ENCODE measurements at regions not wholly inside any gene's neighbourhood (a gene's known extent, or its start where the extent isn't known, plus 50 kb on each side); places are given as distances from the start of the nearest gene placed in this dataset.

DNA sequence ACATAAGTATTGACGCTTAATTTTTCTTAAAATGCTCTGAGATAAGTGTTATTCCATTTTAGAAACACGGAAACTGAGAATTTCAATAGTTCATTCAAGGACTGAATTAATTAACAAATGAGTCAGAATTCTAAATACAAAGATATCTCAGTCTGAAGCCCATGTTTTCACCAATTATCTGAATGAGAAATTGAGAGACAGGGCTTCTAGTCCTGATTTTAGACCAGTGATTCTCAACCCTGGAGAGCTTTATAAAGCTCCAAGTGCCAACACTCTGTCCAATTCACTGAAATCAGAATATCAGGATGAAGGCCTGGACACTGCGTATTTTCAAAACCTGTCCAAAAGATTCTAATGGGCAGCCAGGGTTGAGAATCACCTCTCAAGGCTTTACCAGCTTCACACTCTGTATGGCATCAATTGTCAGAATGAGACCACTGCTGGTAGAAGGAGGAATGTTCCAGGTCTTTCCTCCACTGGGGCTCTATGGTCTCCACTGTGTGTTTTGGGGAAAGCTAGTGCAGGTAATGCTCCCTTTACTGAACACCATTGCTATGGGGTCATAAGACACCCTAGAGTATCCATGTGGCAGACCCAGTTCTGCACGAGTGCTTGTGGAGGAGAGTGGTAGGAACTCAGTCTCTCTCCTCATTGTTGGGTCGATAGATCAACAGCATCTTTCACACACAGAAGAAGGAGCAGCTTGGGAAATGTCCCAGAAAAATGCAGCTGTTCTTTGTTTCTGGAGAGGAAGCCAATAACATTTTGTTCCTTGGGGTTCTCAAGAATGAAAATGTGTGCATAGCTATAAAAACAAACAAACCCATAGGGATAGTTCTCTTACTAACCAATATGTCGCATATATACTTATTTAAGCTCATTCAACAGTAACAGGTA lies 99.7 kb upstream of the OSMR start:
- no peak for DNase-seq (ENCODE audit: low read depth)
- TF ChIP-seq, protein P1, sequence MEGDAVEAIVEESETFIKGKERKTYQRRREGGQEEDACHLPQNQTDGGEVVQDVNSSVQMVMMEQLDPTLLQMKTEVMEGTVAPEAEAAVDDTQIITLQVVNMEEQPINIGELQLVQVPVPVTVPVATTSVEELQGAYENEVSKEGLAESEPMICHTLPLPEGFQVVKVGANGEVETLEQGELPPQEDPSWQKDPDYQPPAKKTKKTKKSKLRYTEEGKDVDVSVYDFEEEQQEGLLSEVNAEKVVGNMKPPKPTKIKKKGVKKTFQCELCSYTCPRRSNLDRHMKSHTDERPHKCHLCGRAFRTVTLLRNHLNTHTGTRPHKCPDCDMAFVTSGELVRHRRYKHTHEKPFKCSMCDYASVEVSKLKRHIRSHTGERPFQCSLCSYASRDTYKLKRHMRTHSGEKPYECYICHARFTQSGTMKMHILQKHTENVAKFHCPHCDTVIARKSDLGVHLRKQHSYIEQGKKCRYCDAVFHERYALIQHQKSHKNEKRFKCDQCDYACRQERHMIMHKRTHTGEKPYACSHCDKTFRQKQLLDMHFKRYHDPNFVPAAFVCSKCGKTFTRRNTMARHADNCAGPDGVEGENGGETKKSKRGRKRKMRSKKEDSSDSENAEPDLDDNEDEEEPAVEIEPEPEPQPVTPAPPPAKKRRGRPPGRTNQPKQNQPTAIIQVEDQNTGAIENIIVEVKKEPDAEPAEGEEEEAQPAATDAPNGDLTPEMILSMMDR (conservative IDR thresholded peaks at IDR 0.05; ENCODE audit: low read depth, low read length) = no peak
- no peak overlapping the region for H3K4me3 ChIP-seq (ENCODE audit: low read depth, low read length)

DNA sequence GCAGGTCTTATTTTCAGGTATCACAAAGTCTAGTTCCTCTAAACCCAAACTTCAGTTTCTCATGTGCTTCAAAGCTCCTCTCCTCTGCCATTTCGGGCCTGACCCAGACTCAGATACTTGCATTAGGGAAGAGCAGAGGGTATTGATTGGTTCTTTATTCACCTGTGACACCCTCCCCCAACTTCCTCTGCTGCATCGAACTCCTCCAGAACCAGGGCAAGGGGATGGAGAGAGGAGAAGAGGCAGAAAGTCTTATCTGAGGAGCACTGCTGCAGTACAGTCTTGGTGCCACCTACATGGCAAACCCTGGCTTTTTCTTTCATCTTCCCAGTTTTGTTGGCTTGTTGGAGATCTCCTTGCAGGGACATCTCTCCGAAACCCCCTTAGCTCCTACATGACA lies 96.0 kb upstream of the OSMR start:
- DNase-seq (ENCODE audit: low read depth) = no peak
- TF ChIP-seq, protein P1 (conservative IDR thresholded peaks at IDR 0.05; ENCODE audit: low read depth, low read length) = no peak
- H3K4me3 ChIP-seq (ENCODE audit: low read depth, low read length) = no peak overlapping the region

DNA sequence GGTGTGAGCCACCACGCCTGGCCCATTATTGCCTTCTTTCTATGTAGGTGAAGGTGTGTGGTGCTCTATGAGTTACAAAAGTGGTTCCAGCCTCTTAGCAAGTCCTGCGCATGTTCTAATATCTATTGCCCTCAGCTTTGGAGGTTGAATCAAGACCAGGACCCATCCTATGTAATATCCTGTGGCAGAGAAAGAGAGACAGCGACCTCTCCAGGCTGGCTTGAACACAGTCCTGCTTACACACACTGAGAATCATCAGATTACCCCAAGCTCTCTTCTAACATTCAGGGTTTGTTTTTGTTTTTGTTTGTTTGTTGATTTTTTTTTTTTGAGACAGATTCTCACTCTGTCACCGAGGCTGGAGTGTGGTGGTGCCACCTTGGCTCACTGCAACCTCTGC lies 94.7 kb upstream of the OSMR start:
- TF ChIP-seq, protein P1 (conservative IDR thresholded peaks at IDR 0.05; ENCODE audit: low read depth, low read length) = peak; percentile 19
- no peak overlapping the region for H3K4me3 ChIP-seq (ENCODE audit: low read depth, low read length)
- no peak for DNase-seq (ENCODE audit: low read depth)

DNA sequence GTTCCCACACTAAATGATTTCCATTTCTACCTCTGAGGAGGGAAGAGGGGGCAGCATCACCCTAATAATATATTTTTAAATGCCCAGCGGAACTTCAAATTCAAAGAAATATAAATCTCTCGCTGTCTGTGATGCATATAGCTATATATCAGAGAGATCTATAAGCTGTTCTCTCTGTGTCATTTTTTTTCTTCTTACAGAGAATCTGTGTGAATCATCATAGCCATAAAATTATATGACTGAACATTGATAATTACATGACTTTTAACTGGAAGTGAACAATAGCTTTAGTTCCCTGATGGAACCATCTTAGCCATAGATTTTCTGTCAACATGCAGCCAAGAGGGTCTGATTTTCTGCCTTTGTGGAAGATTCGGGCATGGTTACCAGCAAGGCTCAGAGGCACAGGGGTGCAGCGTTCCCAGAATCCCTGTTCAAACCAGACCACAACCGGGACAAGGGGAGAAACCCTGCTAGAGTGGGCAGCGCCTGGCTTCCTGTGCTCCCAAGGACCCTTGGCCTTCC lies 93.7 kb upstream of the OSMR start:
- H3K4me3 ChIP-seq (ENCODE audit: low read depth, low read length) = no peak overlapping the region
- DNase-seq (ENCODE audit: low read depth) = no peak
- TF ChIP-seq, protein P1 (conservative IDR thresholded peaks at IDR 0.05; ENCODE audit: low read depth, low read length) = no peak

DNA sequence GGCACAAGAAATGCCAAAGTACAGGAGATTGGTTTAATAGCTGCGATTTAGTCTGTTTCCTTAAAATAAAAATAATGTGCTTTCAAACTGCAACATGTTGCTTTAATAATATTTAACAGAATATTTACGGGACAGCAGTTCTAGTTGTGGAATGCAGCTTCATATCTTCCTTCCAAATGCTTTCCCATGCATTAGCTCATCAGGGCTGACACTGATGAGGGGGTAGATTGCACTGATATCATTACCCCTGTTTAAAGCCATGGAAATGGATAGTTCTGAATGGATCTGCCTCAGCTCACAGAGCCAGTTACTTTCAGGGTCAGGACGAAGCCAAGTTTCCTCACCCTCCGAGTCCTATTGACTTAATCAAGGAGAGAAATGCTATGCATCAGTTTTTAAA lies 93.2 kb upstream of the OSMR start:
- TF ChIP-seq, protein P1 (conservative IDR thresholded peaks at IDR 0.05; ENCODE audit: low read depth, low read length) = no peak
- no peak for DNase-seq (ENCODE audit: low read depth)

DNA sequence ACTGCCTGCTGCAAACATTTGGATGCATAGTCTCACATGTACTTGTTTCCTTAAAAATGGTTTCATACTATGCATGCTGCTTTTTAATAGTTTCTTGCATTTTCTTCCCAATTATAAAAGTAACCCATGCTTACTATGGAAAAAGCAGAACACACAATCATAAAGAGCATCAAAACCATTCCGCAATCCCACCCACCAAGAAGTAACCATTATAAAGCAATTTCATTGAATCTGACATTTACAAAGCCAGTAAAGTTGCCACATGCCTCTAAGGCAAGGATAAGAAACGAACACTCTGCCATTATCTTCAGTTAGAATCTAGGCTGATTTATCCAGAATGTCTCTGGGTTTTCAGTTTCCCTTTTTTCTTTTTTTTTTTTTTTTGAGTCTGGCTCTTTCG lies 92.7 kb upstream of the OSMR start:
- H3K4me3 ChIP-seq (ENCODE audit: low read depth, low read length) = no peak overlapping the region
- no peak for DNase-seq (ENCODE audit: low read depth)
- TF ChIP-seq, protein P1 (conservative IDR thresholded peaks at IDR 0.05; ENCODE audit: low read depth, low read length) = no peak

More for the DNA sequence above, 93.2 kb upstream of the OSMR start:
- H3K4me3 ChIP-seq (ENCODE audit: low read depth, low read length) = no peak overlapping the region
